GM13977 (cell line): ENCODE measurements at regions not wholly inside any gene's neighbourhood (a gene's known extent, or its start where the extent isn't known, plus 50 kb on each side); places are given as distances from the start of the nearest gene placed in this dataset.

ENCODE experiments used
- DNase-seq: peaks from one replicate; pipeline ENCODE4 v3.0.0; 2012; ENCODE audit warnings: low spot score
- in situ Hi-C: fragments of 300-500 bp; cut with MboI; formaldehyde crosslinking; loops from one replicate; pipeline ENCODE4 v1.12.0; 2022; ENCODE audit warnings: low sequenced_read_pairs, low pct_unique_long_range_greater_than_20kb, mixed read lengths, inconsistent platforms; ENCODE audit not compliant: unreplicated experiment
- TF ChIP-seq, protein P1 (sequence below): IDR thresholded peaks from 2 replicates; pipeline ENCODE4 v1.5.1; 2012; ENCODE audit warnings: mild to moderate bottlenecking, control low read depth; ENCODE audit not compliant: insufficient read depth; ENCODE audit errors: extremely low read depth, missing control alignments

DNA sequence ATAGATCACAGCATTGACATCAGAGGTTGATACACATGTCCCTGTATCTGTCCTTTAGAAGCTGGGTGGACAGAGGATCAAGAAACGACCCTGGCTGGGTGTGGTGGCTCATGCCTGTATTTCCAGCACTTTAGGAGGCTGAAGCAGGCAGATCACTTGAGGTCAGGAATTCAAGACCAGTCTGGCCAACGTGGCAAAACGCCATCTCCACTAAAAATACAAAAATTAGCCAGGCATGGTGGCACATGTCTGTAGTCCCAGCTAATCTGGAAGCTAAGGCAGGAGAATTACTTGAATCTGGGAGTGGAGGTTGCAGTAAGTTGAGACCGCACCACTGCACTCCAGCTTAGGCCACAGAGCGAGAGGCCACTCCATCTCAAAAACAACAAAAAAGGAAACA lies 300.4 kb upstream of the AMELY start:
- DNase-seq = no peak
- in situ Hi-C loops = no loop called here

DNA sequence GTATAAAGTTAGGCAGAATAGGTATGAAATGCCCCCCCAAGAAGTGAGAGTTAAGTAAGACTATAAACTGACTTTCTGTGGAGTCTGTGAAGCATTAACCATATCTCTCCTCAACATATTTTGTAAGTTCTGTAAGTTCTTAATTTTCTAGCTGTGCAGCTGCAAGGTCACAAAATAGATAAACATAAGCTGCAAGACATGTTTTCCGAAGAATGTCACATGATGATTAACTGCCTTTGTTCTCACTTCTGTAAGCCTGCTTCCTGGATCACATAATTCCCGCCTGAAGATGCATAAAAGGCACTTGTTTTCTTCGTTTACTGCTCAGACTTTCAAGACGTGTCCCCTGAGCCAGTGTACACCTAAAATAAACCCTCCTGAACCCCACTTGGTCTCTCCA lies 292.9 kb upstream of the AMELY start:
- DNase-seq = no peak
- TF ChIP-seq, protein P1, sequence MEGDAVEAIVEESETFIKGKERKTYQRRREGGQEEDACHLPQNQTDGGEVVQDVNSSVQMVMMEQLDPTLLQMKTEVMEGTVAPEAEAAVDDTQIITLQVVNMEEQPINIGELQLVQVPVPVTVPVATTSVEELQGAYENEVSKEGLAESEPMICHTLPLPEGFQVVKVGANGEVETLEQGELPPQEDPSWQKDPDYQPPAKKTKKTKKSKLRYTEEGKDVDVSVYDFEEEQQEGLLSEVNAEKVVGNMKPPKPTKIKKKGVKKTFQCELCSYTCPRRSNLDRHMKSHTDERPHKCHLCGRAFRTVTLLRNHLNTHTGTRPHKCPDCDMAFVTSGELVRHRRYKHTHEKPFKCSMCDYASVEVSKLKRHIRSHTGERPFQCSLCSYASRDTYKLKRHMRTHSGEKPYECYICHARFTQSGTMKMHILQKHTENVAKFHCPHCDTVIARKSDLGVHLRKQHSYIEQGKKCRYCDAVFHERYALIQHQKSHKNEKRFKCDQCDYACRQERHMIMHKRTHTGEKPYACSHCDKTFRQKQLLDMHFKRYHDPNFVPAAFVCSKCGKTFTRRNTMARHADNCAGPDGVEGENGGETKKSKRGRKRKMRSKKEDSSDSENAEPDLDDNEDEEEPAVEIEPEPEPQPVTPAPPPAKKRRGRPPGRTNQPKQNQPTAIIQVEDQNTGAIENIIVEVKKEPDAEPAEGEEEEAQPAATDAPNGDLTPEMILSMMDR = no peak
- in situ Hi-C loops = no loop called here

More for the DNA sequence above, 300.4 kb upstream of the AMELY start:
- TF ChIP-seq, protein P1 = no peak

DNA sequence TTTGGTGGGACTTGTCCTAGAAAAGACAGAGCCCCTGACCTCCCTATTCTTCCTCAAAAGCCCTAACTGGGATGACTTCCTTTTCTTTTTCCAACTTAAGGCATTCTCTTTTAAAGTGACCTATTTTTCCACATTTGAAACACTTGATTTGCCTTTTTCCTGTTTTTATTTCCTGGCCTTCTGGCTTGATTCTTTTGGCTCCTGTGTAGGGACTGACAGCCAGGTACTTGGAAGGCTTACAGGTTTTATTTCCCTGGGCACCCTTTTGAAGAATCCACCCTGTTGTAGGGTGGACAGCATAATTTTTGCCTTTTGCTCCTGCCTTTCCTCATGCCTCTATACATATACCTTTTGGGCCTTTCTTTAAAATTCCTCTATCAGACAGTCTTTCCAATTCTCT lies 271.0 kb upstream of the AMELY start:
- in situ Hi-C loops = no loop called here
- TF ChIP-seq, protein P1 = no peak
- DNase-seq = no peak

DNA sequence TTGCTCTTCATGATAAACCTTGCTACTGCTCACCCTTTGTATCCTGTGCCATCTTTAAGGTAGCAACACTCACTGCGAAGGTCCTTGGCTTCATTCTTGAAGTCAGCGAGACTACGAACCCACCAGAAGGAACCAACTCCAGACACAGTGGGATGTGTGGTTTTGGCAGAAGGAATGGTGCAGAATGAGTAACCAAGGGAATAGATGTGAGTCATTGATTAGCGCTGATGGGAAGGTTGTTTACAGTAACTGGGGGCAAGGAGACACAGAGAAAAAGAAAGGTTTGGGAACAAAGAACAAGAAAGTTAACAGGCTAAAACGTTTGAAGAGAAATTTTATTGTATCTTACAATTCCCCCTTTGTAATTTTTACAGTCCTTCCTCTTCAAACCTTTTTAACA lies 266.1 kb upstream of the AMELY start:
- in situ Hi-C loops = no loop called here
- TF ChIP-seq, protein P1 = no peak
- no peak for DNase-seq

DNA sequence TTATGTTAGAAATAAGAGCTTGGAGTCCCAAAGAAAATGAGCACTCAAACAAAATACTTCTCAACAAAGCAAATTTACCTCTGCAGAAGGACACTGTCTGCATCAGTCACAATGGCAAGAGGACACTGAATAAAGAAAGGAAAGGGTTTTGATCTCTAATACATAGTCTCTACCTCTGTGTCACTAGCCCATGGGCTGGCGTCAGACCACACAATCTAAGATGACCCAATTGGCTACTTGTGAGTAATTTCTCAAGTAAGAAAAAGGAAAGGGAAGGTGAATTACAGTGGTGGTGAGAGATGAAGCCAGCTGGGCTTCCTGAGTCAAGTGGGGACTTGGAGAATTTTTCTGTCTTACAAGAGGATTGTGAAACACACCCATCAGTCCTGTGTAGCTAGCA lies 257.9 kb upstream of the AMELY start:
- TF ChIP-seq, protein P1 = no peak
- in situ Hi-C loops = no loop called here
- no peak for DNase-seq

DNA sequence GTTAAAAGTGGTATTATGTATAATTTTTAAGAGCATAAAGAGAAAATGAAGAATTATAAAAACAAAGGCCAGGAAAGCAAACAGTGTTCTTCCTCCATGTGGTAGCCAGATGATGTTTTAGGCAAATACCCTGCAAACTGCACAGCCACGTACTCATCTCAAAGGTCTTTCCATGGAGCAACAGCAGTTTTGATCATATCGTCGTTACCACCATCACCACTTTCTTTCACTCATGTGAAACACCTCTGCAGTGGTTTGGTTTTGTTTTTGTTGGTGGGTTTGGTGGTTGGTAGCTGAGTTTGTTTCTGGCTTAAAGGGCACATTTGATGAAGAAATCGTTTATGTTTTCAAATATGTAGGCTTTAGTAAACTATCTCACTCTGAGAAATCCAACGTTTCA lies 229.9 kb upstream of the AMELY start:
- no peak for DNase-seq
- TF ChIP-seq, protein P1 = no peak
- in situ Hi-C loops = no loop called here
